Dendritic cell treated with granulocyte-macrophage colony-stimulating factor and Interleukin-4, amounts not matched to agents 40 ng/mL and 50 ng/mL, for 4 days (primary cell): ENCODE measurements at regions not wholly inside any gene's neighbourhood (a gene's known extent, or its start where the extent isn't known, plus 50 kb on each side); places are given as distances from the start of the nearest gene placed in this dataset.

Experiments
- H3K27ac Mint-ChIP-seq: one replicate; pipeline ENCODE4 v1.8.0; 2022; ENCODE audit warnings: mild to moderate bottlenecking, mixed read lengths
- H3K27me3 Mint-ChIP-seq: one replicate; pipeline ENCODE4 v1.8.0; 2022; ENCODE audit warnings: mild to moderate bottlenecking, mixed read lengths
- H3K36me3 Mint-ChIP-seq: one replicate; pipeline ENCODE4 v1.8.0; 2022; ENCODE audit warnings: low read depth, mixed read lengths
- H3K4me1 Mint-ChIP-seq: one replicate; pipeline ENCODE4 v1.8.0; 2022; ENCODE audit warnings: low read depth, mixed read lengths
- H3K4me3 Mint-ChIP-seq: one replicate; pipeline ENCODE4 v1.8.0; 2022; ENCODE audit warnings: mild to moderate bottlenecking, moderate library complexity, mixed read lengths
- H3K9me3 Mint-ChIP-seq: one replicate; pipeline ENCODE4 v1.8.0; 2022; ENCODE audit warnings: mixed read lengths
- intact Hi-C: fragments of 100-400 bp; cut with micrococcal nuclease; formaldehyde crosslinking; loops from one replicate; pipeline ENCODE4 v1.15.0; 2022

DNA sequence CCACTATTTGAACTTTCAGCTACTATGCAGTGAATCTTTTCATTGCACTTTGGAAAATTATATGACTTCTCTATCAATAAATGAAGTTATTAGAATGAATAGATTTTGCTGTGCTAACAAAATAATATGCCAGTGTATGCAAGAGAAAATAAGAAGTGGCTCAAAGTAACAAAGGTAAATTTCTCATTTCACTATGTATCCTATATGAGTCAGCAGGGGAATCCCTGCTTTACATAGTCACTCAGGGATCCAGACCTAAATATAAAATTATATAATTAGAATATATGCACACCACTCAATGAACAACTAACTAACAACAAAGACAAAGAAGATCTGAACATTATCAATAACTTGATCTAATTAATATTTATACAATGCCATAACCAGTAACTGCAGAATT is 390.8 kb upstream of the IRAK1BP1 start:
- no peaks in the 10 kb centered on the region for H3K4me1 Mint-ChIP-seq
- intact Hi-C loops: no loop called here
- no peaks in the 10 kb centered on the region for H3K36me3 Mint-ChIP-seq
- no peak overlapping the region for H3K27ac Mint-ChIP-seq
- H3K9me3 Mint-ChIP-seq: peaks cover 12% of the 10 kb centered on the region
- H3K27me3 Mint-ChIP-seq: no peaks in the 10 kb centered on the region
- H3K4me3 Mint-ChIP-seq: no peak overlapping the region

GRCh38 chr6:78482801-78483552 is 384.4 kb upstream of the IRAK1BP1 start:
- Mint-ChIP-seq H3K27ac (no peak overlapping the region), H3K27me3 (no peaks in the 10 kb centered on the region), H3K4me3 (no peak overlapping the region), H3K36me3 (no peaks in the 10 kb centered on the region), H3K4me1 (no peaks in the 10 kb centered on the region), H3K9me3 (peaks cover 12% of the 10 kb centered on the region)
- intact Hi-C loops: no loop called here

DNA sequence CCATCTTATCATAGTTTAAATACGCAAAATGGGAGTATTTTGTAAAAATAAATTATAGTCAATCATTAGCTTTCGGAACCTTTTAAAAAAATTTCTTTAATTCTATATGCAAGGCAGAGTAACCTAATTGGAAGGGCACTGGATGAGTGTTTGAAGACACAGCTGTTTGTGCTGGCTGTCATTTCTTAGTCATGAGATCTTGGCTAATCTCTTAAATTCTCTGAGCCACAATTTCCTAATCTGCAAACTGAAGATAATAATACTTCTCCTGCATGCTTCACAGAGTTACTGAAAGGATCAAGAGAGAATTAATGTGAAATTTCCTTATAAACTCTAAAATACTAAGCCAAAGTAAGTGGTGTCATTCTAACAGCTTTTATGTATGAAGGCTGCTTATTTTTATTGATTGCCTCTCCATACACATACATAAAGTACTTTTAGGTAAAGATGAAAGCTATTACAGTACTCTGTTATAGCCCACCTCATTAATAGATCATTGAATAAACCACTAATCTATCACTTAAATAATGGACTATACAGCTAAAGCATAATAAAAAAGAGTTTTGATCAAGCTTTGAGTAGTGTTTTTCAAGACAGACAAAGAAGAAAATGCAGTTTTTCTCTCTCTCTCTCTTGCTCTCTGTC is 383.7 kb upstream of the IRAK1BP1 start:
- intact Hi-C loops: no loop called here
- Mint-ChIP-seq H3K4me1 (no peaks in the 10 kb centered on the region), H3K36me3 (no peaks in the 10 kb centered on the region), H3K27me3 (no peaks in the 10 kb centered on the region), H3K4me3 (no peak overlapping the region), H3K27ac (no peak overlapping the region), H3K9me3 (peaks cover 12% of the 10 kb centered on the region)

GRCh38 chr6:78484198-78485064 is 382.9 kb upstream of the IRAK1BP1 start:
- Mint-ChIP-seq H3K27ac (no peak overlapping the region), H3K36me3 (no peaks in the 10 kb centered on the region), H3K4me1 (no peaks in the 10 kb centered on the region), H3K27me3 (no peaks in the 10 kb centered on the region), H3K4me3 (no peak overlapping the region), H3K9me3 (peaks cover 12% of the 10 kb centered on the region)
- intact Hi-C loops: no loop called here

DNA sequence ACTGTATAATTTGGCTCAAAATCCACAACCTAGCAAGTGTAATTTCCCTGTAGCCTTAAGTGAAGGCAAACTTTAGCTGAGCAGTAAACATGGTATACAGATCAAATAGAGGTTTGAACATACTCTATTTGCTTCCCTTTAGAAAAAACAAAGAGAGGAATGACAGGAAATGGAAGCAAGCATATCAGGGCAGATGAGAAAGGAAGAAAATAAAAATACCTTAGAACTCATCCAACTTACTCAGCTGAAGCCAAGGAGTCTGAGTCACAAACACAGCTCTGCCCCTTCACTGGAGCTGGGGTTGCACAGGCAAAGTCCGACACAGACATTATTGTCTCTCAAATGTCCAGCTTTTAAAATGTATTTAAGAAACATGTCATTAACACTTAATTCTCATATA is 379.9 kb upstream of the IRAK1BP1 start:
- no peaks in the 10 kb centered on the region for H3K27me3 Mint-ChIP-seq
- no peaks in the 10 kb centered on the region for H3K9me3 Mint-ChIP-seq
- no peak overlapping the region for H3K27ac Mint-ChIP-seq
- H3K4me1 Mint-ChIP-seq: no peaks in the 10 kb centered on the region
- no peaks in the 10 kb centered on the region for H3K36me3 Mint-ChIP-seq
- intact Hi-C loops: no loop called here
- H3K4me3 Mint-ChIP-seq: no peak overlapping the region

DNA sequence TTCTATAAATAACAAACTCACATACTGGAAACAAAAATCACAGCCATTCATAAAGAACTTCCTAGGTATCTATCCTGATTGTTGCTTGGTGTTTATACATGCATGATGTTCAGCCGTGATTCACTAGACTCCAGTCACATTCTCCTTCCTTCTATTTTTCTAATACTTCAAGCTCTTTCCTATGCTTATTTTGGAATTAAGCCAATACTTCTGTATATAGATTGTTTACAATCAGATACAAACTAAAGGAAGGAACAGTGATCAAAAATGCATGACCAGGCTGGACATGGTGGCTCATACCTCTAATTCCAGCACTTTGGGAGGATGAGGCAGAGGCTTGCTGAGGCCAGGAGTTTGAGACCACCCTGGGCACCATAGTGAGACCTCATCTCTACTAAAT is 377.5 kb upstream of the IRAK1BP1 start:
- intact Hi-C loops: no loop called here
- Mint-ChIP-seq H3K27me3 (no peaks in the 10 kb centered on the region), H3K9me3 (no peaks in the 10 kb centered on the region), H3K4me3 (no peak overlapping the region), H3K27ac (no peak overlapping the region), H3K36me3 (no peaks in the 10 kb centered on the region), H3K4me1 (no peaks in the 10 kb centered on the region)

- Mint-ChIP-seq H3K9me3 (no peaks in the 10 kb centered on the region), H3K27me3 (no peaks in the 10 kb centered on the region), H3K4me3 (no peak overlapping the region), H3K4me1 (no peaks in the 10 kb centered on the region), H3K27ac (no peak overlapping the region), H3K36me3 (no peaks in the 10 kb centered on the region)
- intact Hi-C loops: no loop called here
Observed at GRCh38 chr6:78492351-78493017, 374.9 kb upstream of the IRAK1BP1 start.

DNA sequence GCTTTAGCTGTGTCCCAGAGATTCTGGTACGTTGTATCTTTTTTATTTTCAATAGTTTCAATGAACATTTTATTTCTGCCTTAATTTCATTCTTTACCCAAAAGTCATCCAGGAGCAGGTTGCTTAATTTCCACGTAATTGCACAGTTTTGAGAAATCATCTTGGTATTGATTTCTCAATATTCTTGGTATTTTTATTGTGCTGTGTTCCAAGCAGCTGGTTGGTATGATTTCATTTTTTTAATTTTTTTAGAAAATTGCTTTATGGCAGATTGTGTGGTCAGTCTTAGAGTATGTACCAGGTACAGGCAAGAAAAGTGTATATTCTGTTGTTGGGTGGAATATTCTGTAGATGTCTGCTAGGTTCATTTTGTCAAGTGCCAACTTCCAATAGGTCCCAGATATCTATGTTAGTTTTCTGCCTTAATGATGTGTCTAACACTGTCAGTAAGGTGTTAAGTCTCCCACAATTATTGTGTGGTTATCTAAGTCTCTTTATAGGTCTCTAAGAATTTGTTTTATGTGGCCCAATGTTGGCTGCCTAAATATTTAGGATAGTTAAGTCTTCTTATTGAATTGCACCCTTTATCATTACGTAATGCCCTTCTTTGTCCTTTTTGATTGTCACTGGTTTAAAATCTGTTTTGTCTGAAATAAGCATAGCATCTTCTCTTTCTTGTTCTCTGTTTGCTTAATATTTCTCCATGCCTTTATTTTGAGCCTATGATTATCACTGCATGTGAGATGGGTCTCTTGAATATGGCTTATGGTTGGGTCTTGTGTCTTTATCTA is 366.9 kb upstream of the IRAK1BP1 start:
- Mint-ChIP-seq H3K36me3 (no peaks in the 10 kb centered on the region), H3K27me3 (no peaks in the 10 kb centered on the region), H3K27ac (no peak overlapping the region), H3K9me3 (peaks cover 46% of the 10 kb centered on the region), H3K4me1 (no peaks in the 10 kb centered on the region), H3K4me3 (no peak overlapping the region)
- intact Hi-C loops: no loop called here

GRCh38 chr6:78502386-78502887 is 364.9 kb upstream of the IRAK1BP1 start:
- no peaks in the 10 kb centered on the region for H3K4me1 Mint-ChIP-seq
- H3K27me3 Mint-ChIP-seq: no peaks in the 10 kb centered on the region
- peaks cover 57% of the 10 kb centered on the region for H3K9me3 Mint-ChIP-seq
- no peak overlapping the region for H3K4me3 Mint-ChIP-seq
- no peaks in the 10 kb centered on the region for H3K36me3 Mint-ChIP-seq
- intact Hi-C loops: no loop called here
- H3K27ac Mint-ChIP-seq: no peak overlapping the region

DNA sequence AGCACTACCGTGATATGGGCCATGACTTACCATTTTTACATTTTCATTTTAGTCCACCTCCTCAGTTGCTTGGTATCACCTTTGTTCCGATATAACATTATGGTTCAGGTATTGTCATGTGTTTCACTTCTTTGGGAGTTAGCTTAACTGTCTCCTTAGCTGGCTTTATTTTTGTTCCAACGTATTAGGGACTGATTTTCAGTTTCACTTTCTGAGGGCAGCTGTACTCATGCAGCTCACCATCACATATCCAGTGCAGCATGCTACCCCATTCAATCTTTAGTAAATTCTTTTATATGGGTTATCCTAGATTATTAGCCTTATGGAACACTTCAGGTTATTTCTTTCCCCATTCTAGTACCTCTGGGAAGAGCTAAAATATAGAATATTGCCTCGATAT is 362.2 kb upstream of the IRAK1BP1 start:
- Mint-ChIP-seq H3K4me3 (no peak overlapping the region), H3K36me3 (no peaks in the 10 kb centered on the region), H3K27ac (no peak overlapping the region), H3K4me1 (no peaks in the 10 kb centered on the region), H3K27me3 (no peaks in the 10 kb centered on the region), H3K9me3 (peaks cover 82% of the 10 kb centered on the region)
- intact Hi-C loops: no loop called here

- intact Hi-C loops: no loop called here
- Mint-ChIP-seq H3K36me3 (no peaks in the 10 kb centered on the region), H3K27ac (no peak overlapping the region), H3K27me3 (no peaks in the 10 kb centered on the region), H3K4me1 (no peaks in the 10 kb centered on the region), H3K4me3 (no peak overlapping the region), H3K9me3 (peaks cover 36% of the 10 kb centered on the region)
Observed at GRCh38 chr6:78511009-78511408, 356.3 kb upstream of the IRAK1BP1 start.

DNA sequence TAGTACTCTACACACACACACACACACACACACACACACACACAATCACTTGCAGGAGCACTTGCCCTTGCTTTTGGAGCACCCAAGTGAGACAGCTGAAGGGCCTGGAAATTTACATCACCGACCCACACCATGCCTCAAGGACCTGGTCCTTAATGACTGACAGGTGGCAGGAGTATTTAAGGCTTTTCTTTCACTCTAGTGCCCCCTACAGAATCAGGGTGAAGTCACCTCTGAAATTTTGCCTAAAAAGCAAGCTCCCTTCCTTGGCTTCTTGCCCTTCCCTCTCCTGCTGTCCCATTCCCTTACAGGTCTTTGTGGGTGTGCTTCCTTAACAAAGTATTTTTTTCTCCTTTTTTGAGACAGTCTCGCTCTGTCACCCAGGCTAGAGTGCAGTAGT is 353.5 kb upstream of the IRAK1BP1 start:
- intact Hi-C loops: no loop called here
- Mint-ChIP-seq H3K9me3 (peaks cover 18% of the 10 kb centered on the region), H3K4me3 (no peak overlapping the region), H3K27ac (no peak overlapping the region), H3K27me3 (no peaks in the 10 kb centered on the region), H3K4me1 (no peaks in the 10 kb centered on the region), H3K36me3 (no peaks in the 10 kb centered on the region)

- Mint-ChIP-seq H3K4me3 (no peak overlapping the region), H3K27me3 (no peaks in the 10 kb centered on the region), H3K27ac (no peak overlapping the region), H3K4me1 (no peaks in the 10 kb centered on the region), H3K36me3 (no peaks in the 10 kb centered on the region), H3K9me3 (peaks cover 6% of the 10 kb centered on the region)
- intact Hi-C loops: no loop called here
Observed at GRCh38 chr6:78515271-78515670, 352.1 kb upstream of the IRAK1BP1 start.
